Trophoblast cell (in vitro differentiated cells and primary cell): ENCODE measurements at regions not wholly inside any gene's neighbourhood (a gene's known extent, or its start where the extent isn't known, plus 50 kb on each side); places are given as distances from the start of the nearest gene placed in this dataset.

ENCODE experiments used
- DNase-seq, 2 donors: peaks; one replicate each; pipeline ENCODE4 v3.0.0-alpha.2; 2016
- H2AFZ ChIP-seq: 2 replicates; pipeline ENCODE4 v1.6.1; 2013; ENCODE audit warnings: low read length, moderate library complexity, mild to moderate bottlenecking; ENCODE audit not compliant: insufficient read depth, poor library complexity
- H2AK5ac ChIP-seq: 2 replicates; pipeline ENCODE4 v1.6.1; 2013; ENCODE audit warnings: mild to moderate bottlenecking, low read length
- H2BK120ac ChIP-seq: 2 replicates; pipeline ENCODE4 v1.6.1; 2013; ENCODE audit warnings: low read length, mild to moderate bottlenecking, moderate library complexity; ENCODE audit not compliant: insufficient read depth, poor library complexity
- H2BK12ac ChIP-seq: 2 replicates; pipeline ENCODE4 v1.6.1; 2013; ENCODE audit warnings: mild to moderate bottlenecking, low read length, moderate library complexity
- H2BK5ac ChIP-seq: 2 replicates; pipeline ENCODE4 v1.6.1; 2013; ENCODE audit warnings: low read length, low read depth, moderate library complexity, mild to moderate bottlenecking; ENCODE audit not compliant: poor library complexity
- H3K14ac ChIP-seq: 2 replicates; pipeline ENCODE4 v1.6.1; 2013; ENCODE audit warnings: mild to moderate bottlenecking, low read length
- H3K18ac ChIP-seq: 2 replicates; pipeline ENCODE4 v1.6.1; 2013; ENCODE audit warnings: mild to moderate bottlenecking, low read length
- H3K23ac ChIP-seq: 2 replicates; pipeline ENCODE4 v1.6.1; 2013; ENCODE audit warnings: low read length
- H3K27ac ChIP-seq: 2 replicates; pipeline ENCODE4 v1.5.1; 2013; ENCODE audit warnings: low read depth, mild to moderate bottlenecking, inconsistent platforms, low read length, moderate library complexity
- H3K27me3 ChIP-seq: 2 replicates; pipeline ENCODE4 v1.6.1; 2013; ENCODE audit warnings: inconsistent platforms, mild to moderate bottlenecking, low read length, moderate library complexity; ENCODE audit not compliant: insufficient read depth
- H3K36me3 ChIP-seq, 2 experiments: 1 replicate in 1 of 2; 2 replicates in 1 of 2; pipeline ENCODE4 v1.6.1; 2013; ENCODE audit warnings: low read length in 2 of 2, mild to moderate bottlenecking in 2 of 2, moderate library complexity in 1 of 2; ENCODE audit not compliant: insufficient read depth in 2 of 2, control insufficient read depth in 1 of 2
- H3K4ac ChIP-seq: 2 replicates; pipeline ENCODE4 v1.6.1; 2013; ENCODE audit warnings: low read depth, mild to moderate bottlenecking, low read length, moderate library complexity
- H3K4me1 ChIP-seq, 2 experiments: 1 replicate in 1 of 2; 2 replicates in 1 of 2; pipeline ENCODE4 v1.6.1; 2013; ENCODE audit warnings: low read length in 2 of 2, mild to moderate bottlenecking in 2 of 2, moderate library complexity in 1 of 2; ENCODE audit not compliant: insufficient read depth in 2 of 2, control insufficient read depth in 1 of 2
- H3K4me2 ChIP-seq: 2 replicates; pipeline ENCODE4 v1.6.1; 2013; ENCODE audit warnings: inconsistent platforms, mild to moderate bottlenecking, low read length, moderate library complexity
- H3K4me3 ChIP-seq: 2 replicates; pipeline ENCODE4 v1.5.1; 2013; ENCODE audit warnings: mild to moderate bottlenecking, low read depth, low read length, inconsistent platforms
- H3K79me1 ChIP-seq: one replicate; pipeline ENCODE4 v1.6.1; 2013; ENCODE audit warnings: low read length
- H3K79me2 ChIP-seq: 2 replicates; pipeline ENCODE4 v1.6.1; 2013; ENCODE audit warnings: low read length, mild to moderate bottlenecking; ENCODE audit not compliant: control insufficient read depth, insufficient read depth, poor library complexity
- H3K9ac ChIP-seq: 2 replicates; pipeline ENCODE4 v1.6.1; 2013; ENCODE audit warnings: mild to moderate bottlenecking, low read length
- H3K9me3 ChIP-seq: 2 replicates; pipeline ENCODE4 v1.6.1; 2013; ENCODE audit warnings: low read depth, mild to moderate bottlenecking, control low read depth, inconsistent platforms, low read length; ENCODE audit not compliant: insufficient read depth
- H4K12ac ChIP-seq: 2 replicates; pipeline ENCODE4 v1.6.1; 2013; ENCODE audit warnings: low read depth, mild to moderate bottlenecking, low read length, moderate library complexity
- H4K8ac ChIP-seq: 2 replicates; pipeline ENCODE4 v1.6.1; 2013; ENCODE audit warnings: low read depth, mild to moderate bottlenecking, low read length, moderate library complexity
- H4K91ac ChIP-seq: one replicate; pipeline ENCODE4 v1.6.1; 2013; ENCODE audit warnings: low read depth, mild to moderate bottlenecking, low read length, moderate library complexity
- WGBS: extraction: QIAGEN DNeasy Blood & Tissue Kit; methylation state at CpG from one replicate; pipeline ENCODE4 v1.1.7; 2013; ENCODE audit warnings: missing lambda C conversion rate; ENCODE audit not compliant: insufficient read length, insufficient coverage; ENCODE audit errors: extremely low coverage; 5-methylcytosine and 5-hydroxymethylcytosine counted together

- H3K14ac ChIP-seq: no peak overlapping the region
- no peak overlapping the region for H3K4ac ChIP-seq
- H3K4me2 ChIP-seq: no peak overlapping the region
- H3K9ac ChIP-seq: no peak overlapping the region
- H2AK5ac ChIP-seq: no peak overlapping the region
- H3K4me3 ChIP-seq: no peak overlapping the region
- no peak overlapping the region for H2BK5ac ChIP-seq
- no peak overlapping the region for H2AFZ ChIP-seq
- H2BK12ac ChIP-seq: no peak overlapping the region
- no peak overlapping the region for H3K27ac ChIP-seq
- no peak overlapping the region for H4K91ac ChIP-seq
- no peaks in the 10 kb centered on the region for H3K79me2 ChIP-seq
- no peaks in the 10 kb centered on the region for H3K4me1 ChIP-seq
- H3K9me3 ChIP-seq: no peaks in the 10 kb centered on the region
- no peak overlapping the region for H4K12ac ChIP-seq
- no peaks in the 10 kb centered on the region for H3K36me3 ChIP-seq
- H4K8ac ChIP-seq: no peak overlapping the region
- no peaks in the 10 kb centered on the region for H3K27me3 ChIP-seq
- no peak overlapping the region for H3K23ac ChIP-seq
- H2BK120ac ChIP-seq: no peak overlapping the region
- DNase-seq: no peak
- WGBS: no CpG with 5 or more reads among the region's 3 CpGs
- H3K18ac ChIP-seq: no peak overlapping the region
- no peaks in the 10 kb centered on the region for H3K79me1 ChIP-seq
Observed at GRCh38 chr1:79874289-79874688, 867.8 kb upstream of the ADGRL4 start.

GRCh38 chr1:79859212-79859948 is 852.9 kb upstream of the ADGRL4 start:
- no peak overlapping the region for H3K14ac ChIP-seq
- WGBS: no CpG with 5 or more reads among the region's 8 CpGs

GRCh38 chr1:79852004-79852403 is 845.5 kb upstream of the ADGRL4 start:
- peak in 1 of 2 donors; percentile 17 for DNase-seq
- H2AK5ac ChIP-seq: no peak overlapping the region
- no peak overlapping the region for H3K4me2 ChIP-seq
- H3K18ac ChIP-seq: no peak overlapping the region
- no peaks in the 10 kb centered on the region for H3K79me2 ChIP-seq
- no peak overlapping the region for H3K14ac ChIP-seq
- no peaks in the 10 kb centered on the region for H3K79me1 ChIP-seq
- no CpG with 5 or more reads among the region's 3 CpGs for WGBS
- no peak overlapping the region for H2BK12ac ChIP-seq
- H3K9ac ChIP-seq: no peak overlapping the region
- H2BK5ac ChIP-seq: no peak overlapping the region
- no peaks in the 10 kb centered on the region for H3K36me3 ChIP-seq
- H2BK120ac ChIP-seq: no peak overlapping the region
- H3K27ac ChIP-seq: no peak overlapping the region
- no peak overlapping the region for H2AFZ ChIP-seq
- H3K4me1 ChIP-seq: peaks cover 0 to 3% of the 10 kb centered on the region in 2 experiments
- H4K91ac ChIP-seq: no peak overlapping the region
- H3K27me3 ChIP-seq: no peaks in the 10 kb centered on the region
- no peak overlapping the region for H4K8ac ChIP-seq
- H3K4ac ChIP-seq: no peak overlapping the region
- no peak overlapping the region for H3K23ac ChIP-seq
- H4K12ac ChIP-seq: no peak overlapping the region
- H3K4me3 ChIP-seq: no peak overlapping the region
- no peaks in the 10 kb centered on the region for H3K9me3 ChIP-seq

More at GRCh38 chr1:79859212-79859948, 852.9 kb upstream of the ADGRL4 start:
- no peaks in the 10 kb centered on the region for H3K4me1 ChIP-seq
- no peak overlapping the region for H2AFZ ChIP-seq
- no peak overlapping the region for H2BK12ac ChIP-seq
- H3K79me1 ChIP-seq: no peaks in the 10 kb centered on the region
- no peak overlapping the region for H4K91ac ChIP-seq
- H3K27me3 ChIP-seq: no peaks in the 10 kb centered on the region
- no peak overlapping the region for H3K4ac ChIP-seq
- no peak overlapping the region for H3K18ac ChIP-seq
- H3K79me2 ChIP-seq: no peaks in the 10 kb centered on the region
- no peak overlapping the region for H2BK5ac ChIP-seq
- no peak overlapping the region for H3K23ac ChIP-seq
- no peak overlapping the region for H4K12ac ChIP-seq
- no peak overlapping the region for H4K8ac ChIP-seq
- H3K9me3 ChIP-seq: no peaks in the 10 kb centered on the region
- no peak overlapping the region for H3K27ac ChIP-seq
- no peak overlapping the region for H3K9ac ChIP-seq
- H3K4me2 ChIP-seq: no peak overlapping the region
- no peak overlapping the region for H2AK5ac ChIP-seq
- H3K36me3 ChIP-seq: no peaks in the 10 kb centered on the region
- no peak overlapping the region for H2BK120ac ChIP-seq
- no peak for DNase-seq
- H3K4me3 ChIP-seq: no peak overlapping the region

GRCh38 chr1:79849388-79849787 is 842.9 kb upstream of the ADGRL4 start:
- no peaks in the 10 kb centered on the region for H3K79me2 ChIP-seq
- H3K36me3 ChIP-seq: no peaks in the 10 kb centered on the region
- WGBS: no CpG with 5 or more reads among the region's 1 CpG
- H3K4me1 ChIP-seq: peaks cover 0 to 3% of the 10 kb centered on the region in 2 experiments
- no peak overlapping the region for H4K8ac ChIP-seq
- H3K18ac ChIP-seq: no peak overlapping the region
- no peak overlapping the region for H2AK5ac ChIP-seq
- H2BK12ac ChIP-seq: no peak overlapping the region
- no peaks in the 10 kb centered on the region for H3K9me3 ChIP-seq
- H4K12ac ChIP-seq: no peak overlapping the region
- no peaks in the 10 kb centered on the region for H3K27me3 ChIP-seq
- H2AFZ ChIP-seq: no peak overlapping the region
- no peak overlapping the region for H3K23ac ChIP-seq
- no peak overlapping the region for H3K9ac ChIP-seq
- H3K4ac ChIP-seq: no peak overlapping the region
- no peak overlapping the region for H3K4me2 ChIP-seq
- no peaks in the 10 kb centered on the region for H3K79me1 ChIP-seq
- H4K91ac ChIP-seq: no peak overlapping the region
- DNase-seq: no peak
- H3K27ac ChIP-seq: no peak overlapping the region
- no peak overlapping the region for H2BK5ac ChIP-seq
- no peak overlapping the region for H3K4me3 ChIP-seq
- no peak overlapping the region for H3K14ac ChIP-seq
- H2BK120ac ChIP-seq: no peak overlapping the region
